ENCODE measurements at regions not wholly inside any gene's neighbourhood (a gene's known extent, or its start where the extent isn't known, plus 50 kb on each side); places are given as distances from the start of the nearest gene placed in this dataset.
"Not testable (repeated sequence)": the region's sequence is repeated elsewhere in the genome, so short reads cannot be mapped to it uniquely, and the experiment has no call there.

DNA sequence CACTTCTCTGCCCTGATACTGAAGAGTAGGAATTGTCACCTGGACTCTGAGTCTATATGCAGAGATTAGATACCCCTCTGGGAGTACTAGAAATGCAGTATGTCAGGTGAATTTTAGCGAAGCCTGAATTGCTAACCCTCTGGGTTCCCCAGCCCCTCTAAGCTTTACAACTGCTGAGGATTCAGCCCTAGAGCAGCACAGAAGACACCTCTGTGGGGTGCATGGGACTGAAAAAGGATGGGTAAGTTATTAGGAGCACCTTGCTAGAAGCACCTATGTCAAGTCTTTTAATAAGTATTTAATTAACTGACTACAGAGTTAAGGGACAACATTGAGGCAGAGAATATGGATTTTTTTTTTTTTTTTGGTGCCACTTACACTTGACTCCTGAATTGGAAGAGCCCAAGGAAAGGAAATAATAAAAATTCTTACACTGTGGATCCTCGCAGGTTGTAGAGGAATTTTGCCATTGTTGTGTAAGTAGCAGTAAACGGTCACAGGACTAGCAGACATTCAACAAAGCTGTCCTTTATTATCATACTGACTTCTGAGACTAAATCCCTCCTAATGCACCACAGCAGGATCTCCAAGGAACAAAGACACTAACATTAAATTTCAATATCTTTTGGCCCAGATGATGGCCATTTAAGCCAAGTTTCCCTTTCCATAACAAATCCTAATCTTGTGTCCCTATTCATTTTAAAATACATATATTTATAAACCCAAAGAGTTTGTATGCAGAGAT lies 253.2 kb downstream of the ANKRD50 start:
- DNase-seq = no peak

DNA sequence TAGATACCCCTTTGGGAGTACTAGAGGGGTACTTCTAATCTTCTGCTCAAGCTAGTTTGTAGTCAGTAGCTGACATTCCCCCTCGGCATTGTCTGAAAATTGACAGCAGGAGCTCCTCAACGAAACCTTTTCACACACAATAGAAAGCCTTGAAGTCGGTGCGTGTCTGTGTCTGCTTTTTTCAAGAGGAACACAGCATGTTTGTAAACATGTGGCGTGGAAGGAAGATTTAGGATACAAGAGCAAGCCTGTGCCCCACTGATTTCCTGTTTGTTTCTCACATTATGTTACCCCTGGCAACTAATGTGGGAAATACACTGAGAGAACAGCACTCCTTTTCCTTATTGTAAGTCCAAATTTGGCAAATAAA lies 252.6 kb downstream of the ANKRD50 start:
- DNase-seq = no peak

DNA sequence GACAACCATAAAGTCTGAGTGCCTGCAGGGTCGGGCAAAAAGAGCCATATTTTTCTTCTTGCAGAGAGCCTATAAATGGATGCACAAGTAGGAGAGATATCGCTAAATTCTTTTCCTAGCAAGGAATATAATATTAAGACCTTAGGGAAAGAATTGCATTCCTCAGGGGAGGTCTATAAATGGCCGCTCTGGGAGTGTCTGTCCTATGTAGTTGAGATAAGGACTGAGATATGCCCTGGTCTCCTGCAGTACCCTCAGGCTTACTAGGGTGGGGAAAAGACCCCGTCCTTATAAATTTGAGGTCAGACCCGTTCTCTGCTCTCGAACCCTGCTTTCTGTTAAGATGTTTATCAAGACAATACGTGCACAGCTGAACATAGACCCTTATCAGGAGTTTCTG lies 250.9 kb downstream of the ANKRD50 start:
- not testable (repeated sequence) for DNase-seq

DNA sequence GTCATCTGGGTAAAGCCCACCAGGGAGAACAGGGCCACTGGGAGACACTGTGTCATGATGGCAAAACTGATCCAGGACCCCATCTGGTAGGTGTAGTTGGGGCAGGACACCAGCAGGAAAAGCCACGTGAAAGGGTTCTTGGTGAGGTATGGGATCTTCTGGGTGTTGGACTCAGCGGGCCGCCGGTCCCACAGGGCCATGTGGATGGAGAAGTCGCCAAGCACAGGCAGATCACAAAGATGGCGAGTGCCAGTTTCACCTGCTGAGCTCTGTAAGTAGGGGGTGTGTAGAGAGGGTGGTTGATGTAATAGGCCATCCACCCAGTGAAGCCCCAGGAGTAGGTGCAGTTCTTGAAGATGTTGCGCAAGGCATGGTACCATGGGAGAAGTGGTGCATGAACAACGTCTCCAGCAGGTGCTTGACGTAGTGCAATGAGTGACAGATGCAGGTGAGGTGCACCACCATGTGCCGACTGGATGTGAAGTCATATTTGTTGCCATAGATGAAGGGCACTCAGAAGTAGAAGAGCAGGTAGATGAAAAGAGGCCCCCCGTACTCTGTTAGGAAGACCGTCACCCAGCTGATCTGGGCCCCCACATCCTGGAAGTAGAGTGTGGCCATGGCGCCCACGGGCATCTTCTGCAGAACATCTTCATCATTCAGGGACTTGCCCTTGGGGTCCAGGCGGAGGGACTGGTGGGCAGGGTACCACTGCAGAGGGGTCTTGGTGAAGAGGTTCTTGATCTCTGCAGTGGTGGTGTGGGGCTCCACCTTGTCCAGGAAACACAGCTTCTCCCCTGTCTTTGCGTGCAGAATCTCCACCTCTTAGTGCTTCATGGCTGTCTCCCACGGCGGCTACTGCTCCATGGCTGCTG lies 249.3 kb downstream of the ANKRD50 start:
- no peak for DNase-seq

DNA sequence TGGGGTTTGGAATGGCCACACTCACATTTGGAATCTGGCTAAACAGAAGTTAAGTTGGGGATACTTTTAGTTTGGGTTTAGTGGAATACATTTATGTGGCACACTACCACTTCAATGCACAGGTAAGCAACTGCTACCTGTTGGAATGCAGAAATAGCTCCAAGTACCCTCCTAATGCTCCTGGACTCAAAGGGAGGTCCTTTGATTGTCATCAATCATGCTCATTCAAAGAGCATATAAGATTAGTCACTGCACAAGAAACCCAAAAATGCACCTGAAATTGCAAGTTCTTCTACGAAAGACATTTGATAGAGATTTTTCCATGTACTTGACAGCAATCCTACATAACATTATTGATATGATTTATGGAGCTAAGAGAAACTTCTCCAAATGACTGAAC lies 247.7 kb downstream of the ANKRD50 start:
- no peak for DNase-seq

DNA sequence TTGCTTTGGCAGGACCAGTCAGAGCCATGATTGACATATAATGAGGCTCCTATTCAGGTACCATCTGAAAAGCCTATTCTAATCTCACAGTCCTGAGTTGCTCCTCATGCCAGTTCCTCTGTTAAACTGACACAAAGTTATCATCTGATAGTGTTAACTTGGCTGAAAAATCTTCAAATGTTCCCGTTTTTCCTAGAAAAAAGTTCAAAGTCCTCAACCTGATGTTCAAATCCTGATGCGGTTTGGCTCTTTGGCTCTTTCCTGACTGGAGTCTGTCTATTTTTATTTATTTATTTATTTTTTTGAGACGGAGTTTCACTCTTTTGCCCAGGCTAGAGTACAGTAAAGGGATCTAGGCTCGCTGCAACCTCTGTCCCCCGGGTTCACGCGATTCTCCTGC lies 244.2 kb downstream of the ANKRD50 start:
- DNase-seq = no peak

DNA sequence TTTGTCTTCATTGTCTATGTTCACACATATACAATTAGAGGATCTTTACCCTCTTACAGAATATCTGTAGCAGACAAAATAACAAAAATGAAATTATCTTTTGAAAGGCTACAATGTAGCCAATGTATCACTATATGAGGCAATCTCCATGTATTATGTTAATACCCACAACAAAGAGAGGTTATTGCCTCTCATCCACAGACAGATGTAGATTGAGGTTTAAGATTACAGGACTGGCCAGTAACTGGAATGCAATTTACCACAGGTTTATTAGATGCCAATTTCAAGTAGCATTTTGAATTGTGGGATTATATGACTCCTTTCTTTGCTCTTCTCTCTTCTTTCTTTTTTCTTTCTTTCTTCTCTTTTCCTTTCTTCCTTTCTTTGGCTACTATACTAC lies 242.6 kb downstream of the ANKRD50 start:
- no peak for DNase-seq

DNA sequence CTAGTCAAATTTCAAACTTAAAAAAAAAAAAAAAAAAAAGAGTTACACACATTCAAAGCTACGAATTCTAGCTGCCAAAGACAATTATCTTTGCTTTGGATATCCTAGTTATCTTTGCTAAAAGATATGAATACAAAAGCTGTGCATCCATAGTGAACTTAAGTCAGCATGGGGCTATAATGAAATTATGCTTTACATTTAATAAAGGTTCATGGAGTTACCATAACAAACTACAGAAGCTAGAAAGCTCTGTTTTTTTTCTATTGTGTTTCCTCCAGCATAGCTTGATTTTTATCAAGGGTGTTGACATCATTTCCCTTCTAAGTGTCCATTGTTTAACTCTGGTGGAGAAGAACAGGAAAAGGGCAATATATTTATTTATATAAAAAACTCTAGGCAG lies 234.1 kb downstream of the ANKRD50 start:
- DNase-seq = no peak

DNA sequence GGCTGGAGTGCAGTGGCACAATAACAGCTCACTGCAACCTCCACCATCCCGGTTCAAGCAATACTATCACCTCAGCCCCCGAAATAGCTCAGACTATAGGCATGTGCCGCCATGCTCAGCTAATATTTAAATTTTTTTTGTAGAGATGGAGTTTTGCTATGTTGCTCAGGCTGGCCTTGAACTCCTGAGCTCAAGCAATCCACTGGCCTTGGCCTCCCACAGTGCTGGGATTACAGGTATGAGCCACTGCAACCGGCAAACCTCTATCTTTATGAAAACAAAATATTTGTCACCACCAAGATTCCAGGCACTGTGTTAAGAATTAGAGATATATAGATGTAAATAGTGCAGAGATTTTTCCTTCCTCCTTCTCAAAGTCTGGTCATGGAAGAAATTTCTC lies 232.5 kb downstream of the ANKRD50 start:
- DNase-seq = no peak

DNA sequence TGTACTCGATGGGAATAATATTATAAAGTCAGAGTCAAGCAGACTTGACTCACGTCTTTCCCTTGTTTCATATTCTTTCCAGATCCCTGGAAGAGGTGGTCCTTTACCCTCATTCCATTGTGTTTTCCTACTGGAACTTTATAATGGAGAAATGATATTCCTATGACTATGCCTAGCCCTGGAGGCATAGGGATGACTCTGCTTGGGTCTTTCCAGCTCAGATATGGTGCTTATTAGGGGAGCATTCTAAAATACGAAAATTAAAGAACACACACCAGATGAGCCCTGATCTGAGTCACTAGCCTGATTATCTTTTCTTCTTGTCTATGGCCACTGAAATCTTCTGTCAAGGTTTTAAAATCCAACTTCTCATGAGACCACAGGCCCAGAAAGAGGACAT lies 231.4 kb downstream of the ANKRD50 start:
- DNase-seq = no peak

DNA sequence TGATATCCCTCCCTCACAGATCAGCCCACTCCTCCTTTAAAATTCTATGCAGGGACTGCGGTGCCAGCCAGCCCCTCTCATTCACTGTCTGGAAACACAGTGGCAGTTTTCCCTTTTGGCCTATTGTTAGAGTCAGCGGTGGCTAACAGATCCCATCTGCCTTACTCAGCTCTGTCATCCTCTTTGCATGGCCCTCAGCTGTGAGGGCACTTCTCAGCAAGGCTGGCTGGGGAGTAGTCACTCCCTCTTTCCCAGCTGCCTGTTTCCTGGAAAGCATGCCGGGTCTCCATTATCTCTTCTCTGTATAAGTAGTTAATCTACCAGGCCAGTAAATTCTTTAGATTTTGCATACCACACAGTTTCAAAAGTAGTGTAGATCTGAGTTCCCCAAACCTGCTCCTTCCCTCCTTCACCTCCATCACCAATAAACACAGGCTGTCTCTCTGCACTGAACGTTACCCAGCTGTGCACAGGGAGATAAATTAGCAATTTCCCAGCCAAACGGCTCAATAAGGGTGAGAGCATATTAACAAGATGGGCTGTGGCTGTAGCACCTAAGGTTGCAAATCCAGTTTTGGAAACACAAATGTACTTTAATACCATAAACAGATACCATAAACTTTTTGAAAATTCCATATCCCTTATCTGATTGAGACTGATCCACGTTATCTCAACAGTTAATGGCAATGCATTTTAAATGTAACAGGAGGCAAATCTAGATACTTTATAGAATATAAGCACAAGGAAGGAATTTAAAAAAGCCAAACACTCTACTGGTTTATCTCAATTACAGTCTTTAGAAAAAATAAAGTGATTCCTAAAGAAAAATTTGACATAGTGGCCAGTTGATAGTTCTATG lies 229.3 kb downstream of the ANKRD50 start:
- no peak for DNase-seq

DNA sequence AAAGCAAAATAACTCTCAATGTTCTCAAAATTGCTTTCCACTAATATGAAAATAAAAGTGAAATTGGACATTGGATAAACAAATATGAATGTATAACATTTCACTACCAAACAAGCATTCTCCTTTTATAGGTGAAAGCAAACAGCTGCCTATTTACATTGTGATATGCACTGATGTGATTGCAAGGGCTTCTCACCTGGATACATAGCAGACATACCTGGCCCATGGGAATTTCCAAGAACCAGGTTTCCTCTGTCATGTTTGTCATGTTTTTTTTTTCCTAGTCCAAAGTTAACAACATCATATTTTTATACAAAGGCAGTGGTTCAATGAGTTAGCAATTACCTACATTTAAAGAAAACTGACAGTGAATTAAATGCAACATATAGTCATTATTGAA lies 228.5 kb downstream of the ANKRD50 start:
- DNase-seq = no peak

DNA sequence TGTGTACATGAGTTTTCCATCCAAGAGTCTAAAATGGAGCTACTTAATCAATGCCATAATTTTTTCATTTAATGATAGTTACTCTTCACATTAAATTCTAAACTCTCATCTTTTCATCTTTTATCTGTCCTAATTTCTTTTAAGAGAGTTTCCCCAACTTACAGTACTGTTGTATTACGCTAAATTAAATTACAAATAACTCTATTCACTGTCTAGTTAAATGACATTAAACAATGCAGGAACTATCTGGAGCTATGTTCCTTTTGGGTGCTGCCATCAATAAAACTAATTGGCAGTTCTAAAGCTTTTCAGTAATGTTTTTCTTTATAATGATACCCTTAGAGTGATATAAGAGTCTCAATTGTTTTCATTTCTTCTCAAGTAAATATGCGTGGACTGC lies 227.6 kb downstream of the ANKRD50 start:
- DNase-seq = no peak

DNA sequence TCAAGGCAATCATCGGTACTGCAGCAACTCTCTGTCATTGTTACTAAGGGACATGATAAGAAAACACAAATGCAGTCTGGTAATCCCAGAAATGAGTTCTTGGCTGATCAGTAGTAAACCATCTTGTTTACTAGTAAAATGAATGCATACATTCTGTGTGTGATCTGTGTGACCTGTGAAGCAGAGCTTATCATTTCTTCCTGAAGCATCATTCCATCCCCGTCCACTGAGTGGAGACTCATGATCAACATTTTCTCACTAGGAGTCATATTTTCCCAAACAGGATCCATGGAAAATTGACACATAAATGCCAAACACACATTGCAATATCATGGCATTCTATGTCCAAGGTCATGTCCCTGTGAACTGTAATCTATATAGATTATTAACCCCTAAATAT lies 226.1 kb downstream of the ANKRD50 start:
- no peak for DNase-seq

DNA sequence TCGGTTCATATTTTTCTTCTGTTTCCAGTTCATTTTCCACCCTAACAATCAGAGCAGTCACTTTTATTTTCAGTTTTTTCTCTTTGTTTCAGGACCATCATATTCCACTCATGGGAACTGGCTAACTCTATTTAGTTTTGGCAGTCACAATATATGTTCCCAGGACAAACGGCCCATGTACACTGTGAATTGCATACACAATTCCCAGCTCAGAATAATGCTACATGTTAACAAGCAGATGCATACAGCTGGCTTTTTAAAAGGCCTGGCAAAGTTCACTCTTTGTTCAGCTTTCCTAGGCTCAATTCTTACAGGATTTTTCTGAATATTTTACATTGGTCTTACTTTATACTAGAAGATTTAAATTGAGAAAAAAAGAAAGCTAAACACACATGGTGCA lies 224.9 kb downstream of the ANKRD50 start:
- DNase-seq = no peak

DNA sequence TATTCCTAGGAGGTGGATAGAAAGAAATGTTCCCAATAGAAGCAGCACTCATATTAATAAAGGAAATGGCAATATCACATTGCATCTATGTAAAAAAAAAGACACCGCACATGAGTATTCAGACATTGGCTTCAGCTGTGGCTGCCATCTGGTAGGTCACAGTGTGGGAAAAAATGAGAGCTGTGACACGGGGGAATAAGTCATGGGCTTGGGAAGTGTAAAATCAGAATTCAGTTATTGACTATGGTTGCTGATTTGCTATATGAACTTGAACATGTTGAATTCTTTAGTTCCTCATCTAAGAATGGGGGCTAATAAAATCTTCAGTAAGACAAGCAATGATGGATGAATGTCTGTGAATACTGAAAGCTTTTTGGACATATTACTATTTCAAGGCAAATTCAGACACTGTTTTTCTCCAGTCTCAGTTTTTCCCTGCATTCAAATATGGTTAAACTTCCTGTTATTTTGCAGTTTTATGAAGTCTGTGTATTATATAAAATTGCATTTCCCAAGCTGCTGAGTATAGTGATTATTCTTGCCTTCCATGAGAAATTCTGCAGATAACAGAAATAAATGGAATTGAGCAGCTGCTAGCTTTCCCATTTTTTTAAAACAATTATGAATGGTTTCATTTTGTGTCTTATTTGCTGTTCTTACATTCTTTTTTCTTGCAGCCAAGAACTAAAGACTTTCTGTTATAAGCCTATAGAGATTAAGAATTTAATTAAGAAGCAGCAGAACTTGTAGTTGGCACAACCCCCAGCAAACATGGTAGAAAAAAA lies 221.0 kb downstream of the ANKRD50 start:
- no peak for DNase-seq

DNA sequence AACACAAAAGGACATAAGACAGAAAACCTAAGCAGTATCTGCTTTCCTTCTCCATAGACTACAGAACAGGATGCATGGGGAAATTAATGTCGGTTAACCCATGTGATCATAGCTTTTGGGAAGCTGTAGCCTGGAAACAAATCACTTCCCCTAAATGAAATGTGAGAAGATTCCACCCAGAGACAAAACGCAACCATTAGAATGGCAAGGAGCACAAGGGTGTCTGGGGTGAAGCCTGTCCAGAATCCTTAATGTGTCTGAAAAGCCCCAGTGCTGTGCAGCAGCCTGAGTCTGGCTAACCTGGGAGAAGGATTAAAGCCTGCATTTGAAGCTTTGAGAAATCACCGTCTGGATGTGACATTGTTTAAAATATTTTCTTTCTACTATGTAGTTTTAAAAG lies 213.3 kb downstream of the ANKRD50 start:
- no peak for DNase-seq

DNA sequence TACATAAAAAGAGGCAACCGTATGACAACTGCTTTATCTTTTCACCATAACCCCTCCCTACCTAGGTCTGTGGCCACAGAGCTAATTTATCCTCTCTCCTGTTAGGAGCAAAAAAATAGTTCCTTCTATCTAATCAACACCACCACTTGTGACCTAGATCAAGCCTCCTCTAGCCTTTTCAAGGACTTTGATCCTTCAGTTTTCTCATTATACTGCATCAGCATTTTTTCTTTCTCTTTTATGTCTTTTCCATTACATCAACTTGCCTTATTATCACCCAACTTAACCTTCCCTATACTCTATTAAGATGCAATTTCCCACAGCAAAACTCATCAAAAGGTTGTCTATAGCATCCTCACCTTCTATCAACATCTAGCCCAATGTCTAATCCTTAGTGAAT lies 211.0 kb downstream of the ANKRD50 start:
- DNase-seq = no peak

DNA sequence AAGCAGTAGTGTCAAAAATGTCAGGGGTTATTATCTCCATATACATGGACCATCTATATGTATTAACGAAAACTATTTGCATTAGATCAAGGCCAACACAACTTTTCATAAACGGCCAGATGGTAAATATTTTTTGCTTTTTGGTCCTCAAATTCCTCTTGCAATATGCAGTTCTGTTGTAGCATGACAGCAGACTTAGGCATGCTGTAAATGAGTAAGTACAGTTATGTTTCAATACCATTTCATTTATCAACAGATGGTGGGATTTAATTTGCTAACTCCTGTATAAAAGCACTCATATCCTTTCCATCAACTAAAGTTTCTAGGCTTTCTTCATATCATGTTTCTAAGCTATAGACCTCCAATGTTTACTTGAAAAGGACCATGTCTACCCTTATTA lies 208.1 kb downstream of the ANKRD50 start:
- no peak for DNase-seq

DNA sequence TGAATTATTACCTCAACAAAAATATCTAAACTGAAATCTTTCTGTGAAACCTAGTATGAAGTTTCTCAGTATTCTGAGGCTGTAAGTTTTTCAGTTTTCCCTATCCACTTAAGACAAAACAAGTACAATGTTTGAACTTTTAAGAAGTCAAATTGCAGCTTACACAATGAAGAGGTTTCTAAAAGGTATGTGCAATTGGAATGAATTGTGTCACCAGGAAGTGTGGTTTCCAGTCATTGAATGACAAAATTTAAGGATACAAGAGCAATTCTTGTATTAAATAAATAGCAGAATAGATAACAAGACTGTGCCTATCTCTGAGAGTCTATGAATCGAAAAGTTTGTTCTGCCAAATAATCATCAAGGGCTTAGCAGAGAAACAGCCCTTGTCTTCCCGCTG lies 207.3 kb downstream of the ANKRD50 start:
- no peak for DNase-seq

DNA sequence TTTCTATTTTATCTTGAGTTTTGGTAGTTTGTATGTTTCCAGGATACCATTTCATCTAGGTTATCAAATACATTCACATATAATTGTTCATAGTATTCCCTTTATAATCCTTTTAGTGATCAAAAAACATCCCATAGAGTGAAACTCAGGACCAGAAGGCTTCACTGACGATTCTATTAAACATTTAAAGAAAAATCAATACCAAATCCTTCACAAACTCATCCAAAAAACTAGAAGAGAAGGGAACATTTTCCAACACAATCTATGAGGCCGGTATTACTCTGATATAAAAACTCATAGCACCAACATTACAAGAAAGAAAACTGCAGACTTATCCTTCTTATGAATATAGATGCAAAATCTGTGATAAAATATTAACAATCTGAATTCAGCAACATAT lies 203.4 kb downstream of the ANKRD50 start:
- no peak for DNase-seq

DNA sequence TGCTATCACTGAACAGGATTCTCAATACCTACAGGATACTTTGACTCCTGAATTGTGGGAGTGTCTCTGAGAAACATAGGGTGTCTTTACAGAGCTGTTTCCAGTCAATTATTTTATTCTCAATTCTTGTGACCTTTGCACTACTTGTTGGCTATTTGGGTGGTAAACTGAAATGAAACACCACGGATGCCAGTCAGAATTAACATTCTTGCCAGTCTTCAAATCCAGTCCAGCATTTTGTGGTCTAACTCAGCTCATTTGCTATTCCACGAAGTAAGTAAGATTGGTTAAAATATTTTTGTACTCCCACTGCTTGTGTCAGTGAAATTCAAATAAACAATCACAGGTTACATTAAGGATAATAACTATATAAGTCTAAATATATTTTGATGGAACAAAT lies 197.9 kb downstream of the ANKRD50 start:
- DNase-seq = no peak

DNA sequence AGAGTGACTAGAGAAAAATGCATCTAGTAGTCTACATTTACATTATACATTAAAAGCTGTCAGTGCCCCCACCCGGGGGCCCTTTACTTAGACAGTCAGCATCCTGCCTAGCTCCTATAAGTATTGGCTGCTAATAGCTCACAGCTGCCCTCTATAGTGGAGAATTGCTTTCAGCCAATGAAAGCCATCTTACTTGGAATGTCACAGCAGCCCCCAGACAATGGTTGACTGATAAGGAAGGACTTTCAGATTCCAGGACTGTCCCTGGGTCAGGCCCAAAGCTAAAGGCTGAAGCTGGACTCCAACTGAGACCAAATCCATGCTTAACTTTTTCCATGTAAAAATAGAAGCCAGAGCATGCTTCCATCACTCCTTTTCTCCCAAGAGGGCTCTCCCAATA lies 196.9 kb downstream of the ANKRD50 start:
- DNase-seq = no peak
